Fibroblast of skin of abdomen (primary cell): ENCODE measurements at regions not wholly inside any gene's neighbourhood (a gene's known extent, or its start where the extent isn't known, plus 50 kb on each side); places are given as distances from the start of the nearest gene placed in this dataset.

ENCODE experiments used
- DNase-seq: peaks from one replicate; pipeline ENCODE4 v3.0.0-alpha.2; 2013

- DNase-seq: no peak
Observed at GRCh38 chr21:16504281-16504680, 774.5 kb downstream of the USP25 start.

- DNase-seq: no peak
Observed at GRCh38 chr21:16504766-16505165, 775.0 kb downstream of the USP25 start.

DNA sequence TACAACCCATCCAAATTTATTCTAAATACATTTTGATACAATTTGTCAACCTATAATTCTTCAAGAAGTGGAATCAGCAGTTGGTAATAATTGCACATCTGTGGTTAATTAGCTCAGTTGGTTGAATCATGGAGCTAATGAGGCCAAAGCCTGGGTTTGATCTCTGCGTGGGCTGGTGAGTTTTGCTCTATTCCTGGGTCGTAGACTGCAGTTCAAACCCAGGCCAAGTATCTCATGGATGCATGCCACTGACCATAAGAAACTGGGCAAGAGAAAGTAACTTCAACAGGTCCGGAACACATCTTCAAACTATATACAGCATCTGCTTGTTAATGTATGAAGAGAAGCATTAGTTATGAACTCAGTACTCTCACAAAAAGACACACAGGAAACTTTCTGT, 779.7 kb downstream of the USP25 start:
- DNase-seq: peak; percentile 85

DNA sequence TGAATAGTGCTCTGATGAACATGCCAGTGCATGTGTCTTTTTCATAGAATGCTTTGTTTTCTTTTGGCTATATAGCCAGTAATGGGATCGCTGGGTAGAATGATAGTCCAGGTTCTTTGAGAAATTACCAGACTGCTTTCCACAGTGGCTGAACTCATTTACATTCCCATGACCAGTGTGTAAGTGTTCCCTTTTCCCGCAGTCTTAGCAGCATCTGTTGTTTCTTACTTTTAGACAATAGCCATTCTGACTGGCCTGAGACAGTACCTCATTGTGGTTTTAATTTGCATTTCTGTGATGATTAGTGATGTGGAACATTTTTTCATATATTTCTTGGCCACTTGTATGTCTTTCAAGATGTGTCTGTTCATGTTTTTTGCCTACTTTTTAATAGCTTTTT, 784.5 kb downstream of the USP25 start:
- peak; percentile 55 for DNase-seq

- DNase-seq: peak; percentile 61
Observed at GRCh38 chr21:16517383-16517782, 787.6 kb downstream of the USP25 start.

DNA sequence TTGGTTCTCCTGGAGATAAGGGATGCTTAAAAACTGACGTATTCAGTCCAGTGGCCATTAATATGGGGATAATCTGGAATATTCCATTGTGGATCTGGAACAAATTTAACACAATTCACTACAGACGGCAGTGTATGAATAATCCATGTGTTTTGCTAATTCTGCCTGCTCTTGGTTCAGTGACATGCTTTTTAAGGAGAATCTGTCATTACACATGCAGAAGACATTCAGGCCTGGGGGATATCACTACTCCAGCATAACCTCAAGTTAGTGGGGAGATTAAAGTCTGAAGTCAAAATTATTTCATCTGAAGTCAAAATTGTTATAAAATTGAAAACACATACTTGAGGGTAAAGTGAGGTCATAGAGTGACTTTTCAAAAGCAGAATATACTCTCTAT, 789.3 kb downstream of the USP25 start:
- peak; percentile 64 for DNase-seq

DNA sequence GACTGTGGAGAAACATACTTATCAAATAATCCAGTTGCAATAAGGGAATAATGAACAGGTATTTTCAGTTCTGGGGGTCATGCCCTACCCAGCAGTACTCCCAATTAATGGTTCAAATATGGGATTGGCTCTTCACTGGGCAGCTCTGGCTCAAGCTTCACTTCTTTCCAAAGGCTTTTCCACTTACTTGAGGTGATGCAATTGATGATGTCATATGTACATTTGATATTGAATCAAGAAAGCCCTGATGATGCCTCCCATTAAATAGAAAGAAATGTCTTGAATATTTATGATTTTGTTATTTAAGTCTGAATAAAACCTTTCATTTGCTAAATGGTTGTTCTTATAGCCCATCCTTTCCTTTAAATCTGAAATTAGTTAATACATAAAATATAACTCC, 789.9 kb downstream of the USP25 start:
- DNase-seq: no peak

DNA sequence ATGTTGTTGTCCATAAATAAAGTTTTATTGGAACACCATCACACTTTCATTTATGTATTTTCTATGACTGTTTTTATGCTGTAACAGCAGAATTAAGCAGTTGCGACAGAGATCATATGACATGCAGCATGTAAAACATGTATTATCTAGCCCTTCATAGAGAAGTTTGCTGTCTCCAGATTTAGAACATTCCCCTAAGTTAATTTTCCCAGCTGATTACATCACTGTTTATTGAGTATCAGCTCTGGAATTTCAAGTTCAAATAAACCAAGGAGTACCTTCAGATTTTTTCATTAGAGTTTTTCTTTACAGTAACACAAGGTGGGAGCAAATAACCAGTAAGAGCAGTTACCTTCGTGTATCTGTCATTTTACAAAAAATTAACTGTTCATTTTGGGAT, 792.8 kb downstream of the USP25 start:
- DNase-seq: peak; percentile 48

DNA sequence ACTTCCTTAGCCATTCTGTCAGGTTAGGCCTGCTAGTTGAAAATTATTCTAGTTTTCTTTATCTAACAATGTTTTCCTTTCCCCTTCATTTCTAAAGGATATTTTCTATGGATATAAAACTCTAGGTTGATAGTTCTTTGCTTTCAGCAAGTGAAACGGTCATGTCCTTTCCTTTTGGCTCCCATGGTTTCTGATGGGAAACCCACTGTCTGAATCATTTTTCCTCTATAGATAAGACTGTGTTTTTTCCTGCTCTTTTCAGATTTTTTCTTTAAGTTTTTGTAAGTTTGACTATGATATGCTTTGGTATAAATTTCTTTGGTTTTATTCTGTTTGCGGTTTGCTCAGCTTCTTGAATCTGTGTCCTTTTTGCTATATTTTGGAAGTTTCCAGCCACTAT, 800.9 kb downstream of the USP25 start:
- no peak for DNase-seq

DNA sequence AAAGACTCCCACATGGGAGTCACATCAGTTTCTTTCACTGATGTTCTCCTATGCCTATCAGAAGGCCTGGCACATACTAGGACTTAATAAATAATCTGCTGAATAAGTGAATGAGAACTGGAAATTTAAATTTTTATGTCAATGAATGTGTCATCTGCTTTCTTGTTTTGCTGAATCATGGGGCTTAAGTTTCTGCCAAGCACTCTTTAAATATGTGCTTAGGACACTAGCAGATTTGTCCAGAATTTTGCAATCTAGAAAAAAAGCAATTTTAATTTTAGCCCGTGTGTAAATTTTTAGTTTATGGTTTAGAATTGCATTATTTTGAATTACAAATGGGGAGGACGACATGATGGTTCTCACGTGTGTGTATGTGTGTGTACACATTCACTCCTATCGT, 803.1 kb downstream of the USP25 start:
- peak; percentile 26 for DNase-seq

GRCh38 chr21:16533692-16534407, 804.1 kb downstream of the USP25 start:
- DNase-seq: no peak

- peak; percentile 71 for DNase-seq
Observed at GRCh38 chr21:16534408-16535101, 804.8 kb downstream of the USP25 start.

GRCh38 chr21:16535102-16535422, 805.3 kb downstream of the USP25 start:
- peak; percentile 51 for DNase-seq

DNA sequence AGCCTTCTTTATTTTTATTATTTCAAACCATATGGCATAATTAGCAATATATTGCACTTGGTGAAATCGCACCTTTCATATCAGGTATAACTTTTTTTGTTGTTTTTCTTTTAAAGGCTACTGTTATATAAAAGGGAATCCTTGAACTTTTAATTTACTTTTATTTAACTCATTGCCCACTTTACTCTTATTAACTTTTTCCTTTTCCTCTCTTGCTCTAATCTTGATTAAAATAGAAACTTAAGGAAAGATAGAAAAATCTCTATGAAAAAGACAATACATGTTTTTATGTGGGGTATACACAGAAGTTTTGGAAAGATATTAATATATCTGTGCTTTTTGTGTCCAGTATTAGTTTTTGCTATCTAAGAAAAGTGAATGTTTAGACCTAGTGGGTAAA, 805.8 kb downstream of the USP25 start:
- DNase-seq: no peak

- DNase-seq: no peak
Observed at GRCh38 chr21:16536140-16536539, 806.4 kb downstream of the USP25 start.

- DNase-seq: no peak
Observed at GRCh38 chr21:16536643-16537434, 807.1 kb downstream of the USP25 start.

DNA sequence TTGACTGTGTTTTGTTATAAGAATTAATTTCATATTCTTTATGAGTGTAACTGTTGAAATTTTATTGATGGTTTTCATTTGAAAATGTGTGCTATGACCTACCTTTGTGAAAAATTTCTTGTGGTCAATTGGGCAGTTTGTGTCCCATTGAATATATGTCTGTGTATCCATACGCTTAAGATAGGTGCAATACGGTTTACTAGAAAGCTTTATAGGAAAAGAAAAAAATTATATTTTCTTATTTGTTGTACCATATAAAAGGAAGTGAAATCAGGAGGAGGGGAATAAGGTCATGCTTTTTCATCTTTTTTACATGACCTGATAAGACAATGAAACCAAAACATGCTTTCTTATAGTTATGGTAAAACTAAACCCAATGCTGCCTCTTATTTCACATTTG, 807.7 kb downstream of the USP25 start:
- DNase-seq: no peak

DNA sequence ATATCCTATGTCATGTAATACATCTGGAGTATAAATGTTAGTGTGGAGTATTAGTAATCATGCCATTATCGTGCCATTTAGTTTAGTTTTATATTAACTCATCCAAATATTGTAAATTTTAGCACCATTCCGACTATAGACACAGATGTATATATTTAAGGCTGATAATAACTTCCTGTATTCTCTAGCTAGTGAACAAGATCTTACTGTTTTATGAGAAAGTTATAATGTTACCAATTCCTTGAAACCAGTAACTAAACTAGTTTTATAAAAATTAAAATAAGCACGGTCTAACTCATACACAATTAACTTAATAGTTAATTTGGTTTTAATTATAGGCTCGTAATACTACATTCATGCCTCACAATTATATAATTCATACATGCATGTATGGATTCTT, 808.6 kb downstream of the USP25 start:
- DNase-seq: no peak

- no peak for DNase-seq
Observed at GRCh38 chr21:16538936-16539440, 809.2 kb downstream of the USP25 start.

DNA sequence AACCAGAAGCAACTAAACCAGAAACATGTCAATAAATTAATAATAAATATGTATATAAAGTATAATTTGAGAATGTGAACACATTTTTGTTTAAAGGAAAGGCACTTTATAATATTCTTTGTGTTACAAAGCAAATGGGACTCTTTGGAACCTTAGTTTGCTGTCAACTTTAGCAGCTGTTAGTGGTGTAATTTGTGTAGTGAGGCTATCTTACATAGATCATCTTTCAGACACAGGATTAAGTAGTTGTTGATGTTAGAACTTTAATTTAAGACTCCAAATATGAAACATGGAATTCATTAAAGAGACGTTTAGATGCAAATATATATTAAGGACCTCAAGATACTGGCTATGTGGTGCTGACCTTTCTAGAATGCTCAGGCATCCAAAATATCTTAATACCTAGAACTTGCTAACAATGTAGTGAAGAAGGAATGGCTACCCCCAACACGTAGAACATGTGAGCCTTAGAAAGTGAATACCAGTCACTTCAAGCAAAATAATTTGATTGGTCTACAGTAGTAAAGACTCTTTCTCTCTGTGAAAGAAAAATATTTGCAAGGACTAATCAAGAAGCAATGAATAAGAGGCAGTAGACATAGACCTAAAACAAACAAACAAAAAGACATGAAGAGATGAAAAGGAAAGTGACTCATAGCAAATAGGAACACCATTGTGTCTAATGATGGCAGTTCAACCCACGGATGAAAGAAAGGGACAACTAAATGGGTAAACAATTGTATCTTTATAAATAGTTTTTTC, 811.4 kb downstream of the USP25 start:
- DNase-seq: no peak

- DNase-seq: no peak
Observed at GRCh38 chr21:16550118-16550517, 820.3 kb downstream of the USP25 start.

DNA sequence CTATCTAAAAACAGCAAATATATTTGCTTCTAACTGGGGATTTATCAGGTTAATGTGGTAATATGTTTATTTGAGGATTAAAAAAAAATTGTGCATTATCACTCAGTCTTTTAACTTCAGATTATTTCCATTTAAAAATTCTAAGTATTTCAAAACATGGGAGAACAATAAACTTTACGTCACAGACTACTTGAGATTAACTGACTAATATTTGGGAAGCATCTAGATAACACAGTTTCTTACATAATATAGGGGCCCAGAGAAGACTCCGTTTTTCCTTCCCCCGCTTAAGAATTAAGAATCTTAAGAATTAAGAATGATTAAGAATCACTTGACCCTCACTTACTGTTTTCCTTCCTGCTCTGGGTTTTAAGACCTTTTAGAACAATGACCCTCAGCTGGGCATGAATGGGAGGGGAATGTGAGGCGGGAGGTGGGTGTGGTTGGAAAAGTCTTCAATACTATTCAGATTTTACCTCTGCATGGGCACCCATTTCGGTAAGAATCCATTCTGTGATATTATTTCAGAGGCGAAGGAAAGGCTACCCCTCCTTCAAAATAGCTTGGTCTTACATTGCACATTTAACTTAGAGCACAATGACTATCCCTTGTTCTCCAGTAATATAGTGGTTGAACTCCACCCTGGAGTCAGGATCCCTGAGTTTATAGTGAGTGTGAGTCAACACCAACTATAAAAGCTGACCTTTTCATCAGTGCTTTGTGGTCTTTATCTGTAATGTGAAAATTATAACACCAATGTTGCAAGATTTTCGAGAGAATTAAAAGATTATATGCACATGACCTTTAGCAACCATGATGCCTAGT, 821.3 kb downstream of the USP25 start:
- no peak for DNase-seq
